Globus pallidus (tissue), 1 donor: ENCODE measurements at regions not wholly inside any gene's neighbourhood (a gene's known extent, or its start where the extent isn't known, plus 50 kb on each side); places are given as distances from the start of the nearest gene placed in this dataset.

Experiments
- DNase-seq: peaks from one replicate; pipeline ENCODE4 v3.0.0-alpha.2; 2015; ENCODE audit warnings: low spot score

DNA sequence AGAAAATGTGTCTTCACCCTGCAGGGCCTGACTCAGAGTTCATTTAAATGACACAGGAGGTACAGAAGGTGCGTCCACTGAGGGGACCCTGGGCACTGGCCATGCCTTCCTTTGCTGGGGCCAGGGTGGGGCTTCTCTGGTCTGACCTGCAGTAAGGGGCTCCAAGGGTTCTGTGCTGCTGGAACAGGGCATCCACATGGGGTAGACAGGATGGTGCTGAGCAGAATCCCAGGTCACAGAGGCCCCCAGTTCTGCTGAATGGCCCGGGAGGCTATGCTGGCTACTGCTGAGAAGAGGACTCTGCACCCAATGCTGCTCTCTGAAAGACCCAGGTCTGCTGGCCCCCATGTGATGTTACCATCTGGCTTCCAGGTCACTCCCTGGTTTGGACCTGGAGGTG lies 150.4 kb upstream of the GGTLC1 start:
- no peak for DNase-seq

- DNase-seq = no peak
Observed at GRCh38 chr20:24138196-24138857, 149.7 kb upstream of the GGTLC1 start.

DNA sequence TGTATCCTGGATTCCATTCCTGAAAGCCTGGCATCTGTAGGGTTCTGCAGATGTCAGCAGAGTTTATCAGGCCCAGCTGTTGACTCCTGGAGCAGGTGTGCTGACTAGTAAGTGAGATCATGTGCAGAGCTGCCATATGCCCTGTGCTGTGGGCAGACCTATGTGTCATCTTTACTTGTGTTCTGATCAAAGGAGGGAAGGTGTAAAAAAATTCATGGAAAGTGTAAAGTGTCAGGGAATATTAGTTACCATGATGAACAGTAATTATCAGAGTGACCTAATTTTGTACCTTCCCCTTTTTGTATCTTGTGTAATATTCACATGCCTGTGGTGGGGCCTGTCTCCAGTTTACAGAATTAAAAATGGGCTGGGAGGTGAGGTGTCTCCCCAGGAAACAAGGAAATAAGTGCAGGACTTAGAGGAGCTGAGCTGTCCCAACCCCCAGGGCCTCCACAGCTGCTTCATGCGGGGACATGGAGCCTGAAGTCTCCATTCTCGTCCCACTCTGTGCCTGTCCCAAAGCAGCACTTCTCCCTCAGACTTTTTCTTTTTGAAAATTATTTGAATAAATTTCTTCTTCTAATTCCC lies 148.2 kb upstream of the GGTLC1 start:
- DNase-seq = no peak

DNA sequence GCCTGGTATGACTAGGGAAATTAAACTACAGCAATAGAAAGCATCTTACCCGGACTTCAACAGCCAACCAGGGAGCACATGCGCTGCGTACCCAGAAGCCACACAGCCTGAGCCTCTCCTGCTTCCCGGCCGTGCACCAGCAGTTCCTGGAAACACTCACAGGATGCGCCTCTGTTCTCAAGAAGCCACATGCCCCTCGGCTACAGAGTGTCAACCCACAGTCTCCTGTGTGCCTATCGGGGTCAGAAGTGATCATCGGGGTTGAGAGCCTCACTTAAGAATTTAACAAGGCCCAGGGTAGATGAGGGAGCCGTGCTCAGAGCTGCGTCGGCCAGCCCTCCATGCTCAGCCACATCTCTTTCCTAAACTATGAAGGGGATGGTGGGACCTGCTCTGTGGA lies 147.2 kb upstream of the GGTLC1 start:
- DNase-seq = no peak

DNA sequence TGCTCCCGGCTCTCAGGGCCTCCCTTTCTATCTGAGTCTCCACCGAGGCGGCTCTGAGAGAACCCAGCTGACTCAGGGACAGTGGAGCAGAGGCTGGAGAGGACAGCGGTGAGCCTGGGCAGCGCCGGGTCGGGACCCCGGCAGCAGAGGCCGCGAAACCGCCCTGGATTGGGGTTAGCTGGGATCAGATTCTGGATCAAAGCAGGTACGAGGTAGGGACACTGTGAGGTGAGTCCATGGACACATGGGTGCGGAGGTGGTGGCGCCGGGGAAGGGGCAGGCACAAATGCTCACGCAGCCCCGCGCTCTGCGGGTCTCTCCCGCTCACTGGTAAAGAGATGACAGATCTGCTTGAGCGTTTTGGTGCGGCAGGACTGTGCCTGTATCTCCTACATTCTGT lies 146.4 kb upstream of the GGTLC1 start:
- no peak for DNase-seq

- no peak for DNase-seq
Observed at GRCh38 chr20:24134284-24134683, 145.7 kb upstream of the GGTLC1 start.

- DNase-seq = no peak
Observed at GRCh38 chr20:24132246-24132645, 143.7 kb upstream of the GGTLC1 start.

- DNase-seq = no peak
Observed at GRCh38 chr20:24131684-24132083, 143.1 kb upstream of the GGTLC1 start.

DNA sequence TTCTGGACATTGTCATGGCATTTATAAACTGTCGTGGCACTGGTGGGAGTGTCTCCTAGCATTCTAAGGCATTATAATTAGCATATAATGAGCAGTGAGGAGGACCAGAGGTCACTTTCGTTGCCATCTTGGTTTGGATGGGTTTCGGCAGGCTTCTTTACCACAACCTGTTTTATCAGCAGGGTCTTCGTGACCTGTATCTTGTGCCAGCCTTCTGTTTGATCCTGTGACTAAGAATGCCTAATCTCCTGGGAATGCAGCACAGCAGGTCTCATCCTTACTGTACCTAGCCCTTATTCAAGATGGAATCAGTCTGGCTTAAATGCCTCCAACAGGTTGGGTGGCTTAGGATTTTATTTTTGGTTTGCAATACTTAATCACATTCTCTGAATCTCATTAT lies 142.7 kb upstream of the GGTLC1 start:
- no peak for DNase-seq

- DNase-seq = no peak
Observed at GRCh38 chr20:24129641-24130040, 141.1 kb upstream of the GGTLC1 start.

GRCh38 chr20:24124951-24125650 lies 136.5 kb upstream of the GGTLC1 start:
- no peak for DNase-seq

DNA sequence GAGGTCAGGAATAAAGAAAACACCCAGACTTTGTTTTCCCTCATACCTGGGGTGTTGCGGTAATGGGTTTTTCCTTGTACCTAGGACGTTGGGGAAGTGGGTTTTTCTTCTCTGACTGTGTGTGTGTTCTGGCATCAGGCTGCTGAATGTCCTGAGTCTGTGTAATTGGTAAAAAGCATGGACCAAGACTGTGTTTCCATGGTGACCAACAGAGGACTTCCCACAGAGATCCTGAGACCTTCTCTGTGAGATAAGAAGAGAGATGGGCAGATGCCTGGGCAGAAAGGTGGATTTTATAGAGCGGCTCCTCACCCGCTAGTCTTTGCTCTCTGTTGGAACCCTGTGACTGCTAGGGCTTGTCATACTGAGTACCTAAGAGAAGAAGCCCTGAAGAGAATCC lies 135.4 kb upstream of the GGTLC1 start:
- DNase-seq = no peak

DNA sequence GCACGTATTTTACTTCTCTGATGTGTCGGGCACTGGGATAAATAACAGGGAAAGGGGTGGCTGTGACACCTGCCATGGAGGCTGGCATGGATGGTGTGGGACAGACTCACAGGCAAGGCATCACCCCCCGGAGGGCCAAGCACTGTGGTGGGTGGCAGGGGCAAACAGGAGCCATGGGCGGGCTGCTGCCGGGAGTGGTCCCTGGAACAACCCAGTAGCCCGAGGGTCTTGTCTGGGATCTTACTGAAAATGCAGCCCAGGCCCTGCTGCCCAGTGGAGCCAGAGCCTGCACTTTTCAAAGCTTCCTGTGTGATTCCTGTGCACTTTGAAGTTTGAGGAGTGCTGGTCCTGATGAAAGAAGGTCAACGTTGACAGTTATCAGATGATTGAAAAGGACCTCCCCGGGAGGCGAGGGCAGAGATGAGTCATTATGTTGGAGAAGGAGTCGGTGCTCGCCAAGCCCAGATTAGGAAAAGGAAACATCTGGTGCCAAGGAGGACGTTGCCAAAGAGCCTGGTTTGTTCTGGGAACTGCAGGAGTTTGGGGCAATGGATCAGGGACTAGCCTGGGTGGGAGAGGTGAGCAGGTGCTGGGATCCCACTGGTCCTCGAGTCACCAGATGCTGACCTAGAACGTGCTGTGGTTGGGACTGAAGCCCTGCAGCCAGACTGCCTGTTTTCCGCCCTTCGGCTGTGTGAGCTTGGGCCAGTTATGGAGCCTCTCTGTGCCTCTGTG lies 130.0 kb upstream of the GGTLC1 start:
- no peak for DNase-seq

- no peak for DNase-seq
Observed at GRCh38 chr20:24118034-24118433, 129.5 kb upstream of the GGTLC1 start.

DNA sequence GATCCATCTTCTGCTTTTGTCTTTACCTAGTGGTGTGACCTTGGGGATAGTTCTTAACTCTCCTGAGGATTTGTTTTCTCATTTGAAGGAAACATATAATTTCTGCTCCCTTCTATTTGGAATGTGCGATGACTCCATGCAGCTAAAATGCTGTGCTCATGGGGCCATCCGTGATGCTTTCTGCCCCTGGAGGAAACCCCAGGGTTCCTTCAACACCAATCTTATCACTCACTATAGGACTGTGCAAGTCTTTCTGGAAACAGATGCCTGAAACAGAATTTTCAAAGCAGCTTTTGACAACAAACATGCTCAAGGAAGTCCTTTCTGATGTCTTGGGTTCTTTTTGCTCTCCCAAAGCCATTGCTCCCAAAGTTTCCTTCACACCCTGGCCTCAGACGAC lies 128.8 kb upstream of the GGTLC1 start:
- no peak for DNase-seq

DNA sequence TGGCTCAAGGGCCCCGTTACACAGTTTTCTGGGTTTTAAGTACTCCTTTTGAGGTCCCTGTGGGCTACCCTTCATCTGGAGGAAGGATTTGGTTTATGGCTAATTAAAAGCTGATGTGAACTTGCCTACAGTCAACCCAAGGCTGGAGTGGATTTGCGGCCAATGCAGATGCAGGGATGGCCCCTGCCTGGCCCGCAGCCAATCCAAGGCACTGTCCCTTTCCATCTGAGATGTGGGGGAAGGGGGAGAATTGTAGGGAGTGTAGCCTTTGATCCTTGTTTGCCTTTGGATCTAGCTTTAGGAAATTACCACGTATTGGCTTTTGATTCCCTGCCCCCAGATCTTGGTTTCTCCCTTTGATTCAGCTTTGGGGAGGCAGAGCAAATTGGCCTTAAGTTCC lies 128.0 kb upstream of the GGTLC1 start:
- DNase-seq = no peak

DNA sequence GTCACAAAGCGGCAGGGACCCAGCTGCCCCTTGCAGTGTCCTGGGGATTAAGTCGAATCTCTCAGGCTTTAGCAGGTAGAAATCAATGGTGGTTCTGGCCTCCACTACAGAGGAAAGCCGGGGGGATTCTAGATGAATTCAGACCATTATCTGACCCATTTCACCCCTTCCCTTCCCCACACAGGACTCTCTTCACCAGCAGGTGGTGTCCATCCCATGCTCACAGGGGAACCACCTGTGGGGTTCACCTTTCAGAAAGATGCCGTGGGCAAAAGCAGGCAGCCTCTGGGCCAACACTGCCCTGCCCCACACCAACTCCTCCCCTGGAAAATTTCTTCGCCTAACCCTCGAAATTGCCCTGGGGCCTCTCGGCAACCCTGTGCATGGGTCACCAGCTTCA lies 123.8 kb upstream of the GGTLC1 start:
- DNase-seq = no peak

DNA sequence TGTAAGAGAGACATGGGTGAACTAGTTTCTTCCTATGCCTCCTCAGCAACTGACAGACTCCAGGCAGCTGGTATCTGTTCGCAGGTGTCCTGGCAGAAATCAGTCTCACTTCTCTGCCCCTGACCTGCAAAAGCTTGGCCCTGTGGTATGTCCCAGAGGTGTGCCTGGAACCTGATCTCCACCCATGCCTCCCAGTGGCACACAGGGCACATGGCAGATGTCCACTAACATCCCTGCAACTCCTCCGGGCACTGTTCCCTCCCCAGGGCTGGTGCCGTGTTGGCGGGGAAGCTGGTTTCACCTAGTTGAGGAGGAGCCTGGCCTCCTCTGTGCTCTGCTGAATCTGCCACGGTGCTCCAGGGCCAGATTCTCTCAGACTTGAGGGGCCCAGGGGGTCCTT lies 123.3 kb upstream of the GGTLC1 start:
- no peak for DNase-seq

- DNase-seq = no peak
Observed at GRCh38 chr20:24109537-24109936, 121.0 kb upstream of the GGTLC1 start.

GRCh38 chr20:24109008-24109407 lies 120.4 kb upstream of the GGTLC1 start:
- DNase-seq = no peak

GRCh38 chr20:24108581-24108980 lies 120.0 kb upstream of the GGTLC1 start:
- no peak for DNase-seq

DNA sequence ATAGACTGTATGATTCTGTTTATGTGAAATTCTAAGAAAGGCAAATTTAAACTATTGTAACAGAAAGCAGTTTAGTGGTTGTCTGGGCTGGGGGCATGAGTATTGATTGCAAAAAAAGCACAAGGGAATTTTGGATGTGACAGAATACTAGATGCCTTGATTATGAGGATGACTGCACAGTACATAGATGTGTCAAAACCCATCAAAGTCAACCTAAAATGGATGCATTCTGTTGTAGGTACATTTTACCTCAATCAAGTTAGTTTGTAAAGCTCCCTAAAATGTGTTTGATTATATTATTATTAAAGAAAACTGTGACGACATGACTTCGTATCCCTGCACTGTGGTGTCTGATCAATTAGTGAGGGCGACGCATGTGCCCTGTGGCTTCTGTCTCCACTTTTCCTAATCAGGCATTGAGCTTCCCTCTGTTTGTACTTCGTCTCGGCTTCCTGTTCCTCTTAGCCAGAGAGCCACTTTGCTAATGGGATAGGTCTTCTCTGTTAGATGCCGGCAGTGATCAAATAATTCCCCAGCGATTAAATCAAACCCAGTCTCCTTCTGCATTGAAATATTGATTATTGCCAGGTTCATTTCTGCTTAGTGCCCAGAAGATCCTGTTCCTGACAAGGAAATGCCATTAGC lies 118.3 kb upstream of the GGTLC1 start:
- no peak for DNase-seq
